Breast epithelium (tissue), 3 donors: ENCODE measurements at regions not wholly inside any gene's neighbourhood (a gene's known extent, or its start where the extent isn't known, plus 50 kb on each side); places are given as distances from the start of the nearest gene placed in this dataset.

Source experiments
- CTCF ChIP-seq, 3 donors: fragments of 450-650 bp; IDR thresholded peaks; one replicate each; pipeline ENCODE4 v1.5.1; 2016 to 2017; ENCODE audit warnings: antibody characterized with exemption in 3 of 3, mild to moderate bottlenecking in 3 of 3, moderate library complexity in 3 of 3
- POLR2A ChIP-seq: fragments of 450-650 bp; IDR thresholded peaks from one replicate; pipeline ENCODE4 v1.6.1; 2016; ENCODE audit warnings: antibody characterized with exemption, mild to moderate bottlenecking, moderate library complexity
- POLR2AphosphoS5 ChIP-seq, 3 donors: sonication (generic); formaldehyde crosslinking; IDR thresholded peaks; one replicate each; pipeline ENCODE4 v1.6.1; 2017; ENCODE audit warnings: antibody characterized with exemption in 3 of 3

GRCh38 chr18:51578406-51578980 lies 381.0 kb upstream of the MEX3C start:
- no peak for TF ChIP-seq CTCF (IDR thresholded peaks at IDR 0.05)
- TF ChIP-seq POLR2A, result no peak
- TF ChIP-seq POLR2AphosphoS5 (IDR thresholded peaks at IDR 0.05), result no peak
